ENCODE measurements at regions not wholly inside any gene's neighbourhood (a gene's known extent, or its start where the extent isn't known, plus 50 kb on each side); places are given as distances from the start of the nearest gene placed in this dataset.
"Not testable (repeated sequence)": the region's sequence is repeated elsewhere in the genome, so short reads cannot be mapped to it uniquely, and the experiment has no call there.

- no peak for DNase-seq
- TF ChIP-seq POLR2A (IDR thresholded peaks at IDR 0.05) (no peak), CTCF (IDR thresholded peaks at IDR 0.05) (no peak)
- Histone ChIP-seq H3K4me3 (no peak overlapping the region), H3K4me1 (no peaks in the 10 kb centered on the region), H3K27ac (no peak overlapping the region), H3K27me3 (no peaks in the 10 kb centered on the region), H3K9me3 (no peaks in the 10 kb centered on the region), H3K36me3 (no peaks in the 10 kb centered on the region)
- 29 to 46% methylated on average over 1 of the region's 1 CpG for WGBS, 2 donors
- intact Hi-C loops (cut with DNase I) = no loop called here
These were observed 1338.6 kb upstream of the ACO1 start for GRCh38 chr9:31045810-31046209.

GRCh38 chr9:31061592-31061991, 1322.9 kb upstream of the ACO1 start:
- intact Hi-C loops (cut with DNase I); H3K36me3 ChIP-seq; DNase-seq; H3K27ac ChIP-seq; H3K9me3 ChIP-seq; H3K4me3 ChIP-seq; H3K4me1 ChIP-seq; H3K27me3 ChIP-seq: not testable (repeated sequence)
- 76 to 83% methylated on average over 14 of the region's 15 CpGs for WGBS, 2 donors

GRCh38 chr9:31065691-31066090, 1318.8 kb upstream of the ACO1 start:
- Histone ChIP-seq H3K4me1 (no peaks in the 10 kb centered on the region), H3K27me3 (no peaks in the 10 kb centered on the region), H3K4me3 (no peak overlapping the region), H3K36me3 (no peaks in the 10 kb centered on the region), H3K9me3 (no peaks in the 10 kb centered on the region), H3K27ac (no peak overlapping the region)
- WGBS, 2 donors = 57 to 60% methylated on average over 3 of the region's 3 CpGs
- TF ChIP-seq CTCF (IDR thresholded peaks at IDR 0.05) = no peak
- TF ChIP-seq POLR2A (IDR thresholded peaks at IDR 0.05) = no peak
- DNase-seq = no peak
- intact Hi-C loops (cut with DNase I) = no loop called here

GRCh38 chr9:31067418-31067817, 1317.0 kb upstream of the ACO1 start:
- 13 to 28% methylated on average over 2 of the region's 2 CpGs for WGBS, 2 donors
- no peak for DNase-seq
- H3K4me3 ChIP-seq = no peak overlapping the region
- TF ChIP-seq POLR2A (IDR thresholded peaks at IDR 0.05) (no peak), CTCF (IDR thresholded peaks at IDR 0.05) (no peak)
- H3K9me3 ChIP-seq = peaks cover 0 to 8% (median 0%) of the 10 kb centered on the region in 3 donors
- no peaks in the 10 kb centered on the region for H3K4me1 ChIP-seq
- no peaks in the 10 kb centered on the region for H3K27me3 ChIP-seq
- no peak overlapping the region for H3K27ac ChIP-seq
- no peaks in the 10 kb centered on the region for H3K36me3 ChIP-seq
- intact Hi-C loops (cut with DNase I) = no loop called here

GRCh38 chr9:31071606-31072286, 1312.7 kb upstream of the ACO1 start:
- Histone ChIP-seq H3K36me3 (no peaks in the 10 kb centered on the region), H3K4me1 (no peaks in the 10 kb centered on the region), H3K9me3 (peaks cover 0 to 8% (median 0%) of the 10 kb centered on the region in 3 donors), H3K27me3 (no peaks in the 10 kb centered on the region), H3K27ac (no peak overlapping the region), H3K4me3 (no peak overlapping the region)
- intact Hi-C loops (cut with DNase I) = no loop called here
- DNase-seq = no peak
- TF ChIP-seq CTCF (IDR thresholded peaks at IDR 0.05) (no peak), POLR2A (IDR thresholded peaks at IDR 0.05) (no peak)
- WGBS, 2 donors = 75 to 82% methylated on average over 4 to 15 of the region's 23 CpGs

GRCh38 chr9:31078175-31078574, 1306.3 kb upstream of the ACO1 start:
- WGBS, 2 donors = 54 to 68% methylated on average over 2 of the region's 2 CpGs
- intact Hi-C loops (cut with DNase I) = no loop called here
- Histone ChIP-seq H3K9me3 (no peaks in the 10 kb centered on the region), H3K4me1 (no peaks in the 10 kb centered on the region), H3K4me3 (no peak overlapping the region), H3K27ac (no peak overlapping the region), H3K36me3 (no peaks in the 10 kb centered on the region), H3K27me3 (no peaks in the 10 kb centered on the region)
- DNase-seq = no peak
- TF ChIP-seq POLR2A (IDR thresholded peaks at IDR 0.05) (no peak), CTCF (IDR thresholded peaks at IDR 0.05) (no peak)
